Cardiac fibroblast (primary cell): ENCODE measurements at regions not wholly inside any gene's neighbourhood (a gene's known extent, or its start where the extent isn't known, plus 50 kb on each side); places are given as distances from the start of the nearest gene placed in this dataset.

ENCODE experiments used
- DNase-seq, 2 donors: peaks; one replicate each; pipeline versions ENCODE4 v3.0.0 to v3.0.0-alpha.2; 2010; ENCODE audit warnings: low read depth in 2 of 2
- H3K4me3 ChIP-seq, 2 donors: replicated peaks in 1 of 2; 1 replicate in 1 of 2; 2 replicates in 1 of 2; pipeline ENCODE4 v1.5.1; 2011; ENCODE audit warnings: low read depth in 2 of 2, low read length in 2 of 2, mild to moderate bottlenecking in 2 of 2, moderate library complexity in 1 of 2
- CTCF ChIP-seq: IDR thresholded peaks from one replicate; pipeline ENCODE4 v1.5.1; 2011; ENCODE audit warnings: low read depth, mild to moderate bottlenecking, low read length, inconsistent platforms

- peak; percentile 48 to 64 for DNase-seq
- no peak for TF ChIP-seq CTCF
Observed at GRCh38 chr6:3526962-3527650, 70.3 kb upstream of the SLC22A23 start.

GRCh38 chr6:3525915-3526314 lies 69.1 kb upstream of the SLC22A23 start:
- no peak for TF ChIP-seq CTCF
- no peak overlapping the region for H3K4me3 ChIP-seq
- DNase-seq: no peak

More at GRCh38 chr6:3526962-3527650, 70.3 kb upstream of the SLC22A23 start:
- H3K4me3 ChIP-seq: no peak overlapping the region

DNA sequence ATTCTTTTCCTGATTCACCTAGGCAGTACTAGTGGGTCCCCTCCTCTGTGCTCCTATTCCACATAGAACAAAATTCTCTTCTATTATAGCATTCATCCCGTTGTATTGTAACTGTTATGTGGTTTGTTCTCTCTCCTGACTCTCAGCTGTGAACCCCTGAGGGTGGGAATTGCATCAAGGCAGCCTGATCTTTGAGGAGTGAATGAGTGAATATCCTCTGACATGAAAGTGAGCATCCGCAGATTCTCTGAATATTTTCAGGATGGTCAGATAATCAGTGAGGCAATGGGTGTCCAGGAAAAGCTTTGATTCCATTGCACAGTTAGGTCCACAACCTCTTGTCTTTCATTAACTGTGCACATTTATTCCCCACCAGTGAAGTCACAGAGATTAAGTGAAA lies 67.6 kb upstream of the SLC22A23 start:
- DNase-seq: no peak
- no peak overlapping the region for H3K4me3 ChIP-seq
- no peak for TF ChIP-seq CTCF

- no peak for TF ChIP-seq CTCF
- no peak overlapping the region for H3K4me3 ChIP-seq
- no peak for DNase-seq
Observed at GRCh38 chr6:3523966-3524365, 67.1 kb upstream of the SLC22A23 start.

DNA sequence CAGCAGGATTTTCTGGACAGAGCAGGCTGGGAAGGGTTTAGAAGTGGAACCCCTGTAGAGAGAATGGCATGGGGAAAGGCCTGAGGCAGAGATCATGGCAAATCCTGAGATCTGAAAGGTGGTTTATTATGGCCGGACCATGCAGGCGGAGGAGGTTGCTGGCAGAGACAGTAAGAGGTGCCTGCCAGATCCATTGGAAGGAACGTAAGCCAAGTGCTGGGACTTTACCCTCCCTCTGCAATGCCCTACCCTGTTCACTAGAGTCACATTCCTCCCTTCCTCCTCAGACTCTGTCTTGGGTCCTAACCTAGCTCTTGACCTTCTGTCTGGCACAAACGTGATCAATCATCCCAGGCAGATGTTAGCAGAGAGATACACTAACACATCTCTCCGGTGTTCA lies 66.4 kb upstream of the SLC22A23 start:
- no peak for TF ChIP-seq CTCF
- no peak for DNase-seq
- no peak overlapping the region for H3K4me3 ChIP-seq

DNA sequence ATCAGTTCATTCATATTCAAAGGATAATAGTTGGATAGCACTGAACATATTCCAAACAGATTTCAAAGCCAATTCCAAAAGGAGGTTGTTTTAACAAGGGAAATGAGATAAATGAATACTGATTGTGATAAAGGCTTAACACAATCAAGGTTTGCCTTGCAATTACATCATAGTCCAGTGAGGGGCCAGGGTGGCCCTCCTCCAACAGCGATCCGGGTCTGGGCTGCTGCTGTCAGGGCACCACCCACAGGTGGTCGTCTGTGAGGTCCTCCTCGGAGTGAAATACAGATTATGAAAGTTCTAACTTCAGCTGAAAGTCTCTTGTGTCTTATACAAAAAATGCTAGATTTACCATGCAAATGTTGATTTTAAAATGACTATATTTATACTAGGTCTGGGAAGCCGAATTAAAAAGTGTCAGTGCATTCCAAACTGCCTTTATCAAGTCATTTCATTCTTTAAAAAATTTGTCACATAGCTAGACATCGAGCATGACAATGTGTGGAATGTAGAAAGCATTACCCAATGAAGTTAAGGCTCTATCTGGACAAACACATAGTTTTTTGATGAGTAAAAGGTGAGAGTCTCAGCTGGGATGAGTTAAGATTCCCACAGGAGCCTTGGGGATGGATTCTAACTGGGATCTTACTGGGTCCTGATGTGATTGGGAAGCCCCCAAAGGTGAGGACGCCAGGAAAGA lies 65.9 kb upstream of the SLC22A23 start:
- no peak for TF ChIP-seq CTCF
- peak in 1 of 2 donors; percentile 74 for DNase-seq
- H3K4me3 ChIP-seq: no peak overlapping the region
